22Rv1 (cell line): ENCODE measurements at regions not wholly inside any gene's neighbourhood (a gene's known extent, or its start where the extent isn't known, plus 50 kb on each side); places are given as distances from the start of the nearest gene placed in this dataset.

Source experiments
- H3K27ac ChIP-seq: fragments of 450-650 bp; 2 replicates; pipeline ENCODE4 v1.5.1; 2017
- ZFX ChIP-seq: fragments of 450-650 bp; IDR thresholded peaks from 2 replicates; pipeline ENCODE4 v1.6.1; 2017; ENCODE audit warnings: antibody characterized with exemption, borderline replicate concordance
- TF ChIP-seq, protein P1 (sequence below): fragments of 450-650 bp; IDR thresholded peaks from 2 replicates; pipeline ENCODE4 v1.5.1; 2017; ENCODE audit warnings: mild to moderate bottlenecking

DNA sequence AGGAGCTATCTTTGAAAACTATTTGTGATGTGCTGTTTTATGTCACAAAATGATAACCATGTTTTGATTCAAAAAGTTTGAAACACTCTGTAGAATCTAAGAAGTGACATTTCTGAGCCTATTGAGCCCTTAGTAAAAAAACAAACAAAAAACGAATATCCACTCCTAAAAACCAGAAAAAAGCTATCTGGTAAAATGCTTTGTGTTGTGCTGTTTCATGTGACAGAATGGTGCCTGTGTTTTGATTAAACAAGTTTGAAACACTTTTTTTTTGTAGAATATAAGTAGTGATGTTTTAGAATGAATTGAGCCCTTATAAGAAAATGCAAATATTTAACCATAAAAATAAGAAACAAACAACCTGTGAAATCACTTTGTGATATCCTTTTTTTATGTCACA, 105.2 kb upstream of the VPREB1 start:
- TF ChIP-seq, protein P1, sequence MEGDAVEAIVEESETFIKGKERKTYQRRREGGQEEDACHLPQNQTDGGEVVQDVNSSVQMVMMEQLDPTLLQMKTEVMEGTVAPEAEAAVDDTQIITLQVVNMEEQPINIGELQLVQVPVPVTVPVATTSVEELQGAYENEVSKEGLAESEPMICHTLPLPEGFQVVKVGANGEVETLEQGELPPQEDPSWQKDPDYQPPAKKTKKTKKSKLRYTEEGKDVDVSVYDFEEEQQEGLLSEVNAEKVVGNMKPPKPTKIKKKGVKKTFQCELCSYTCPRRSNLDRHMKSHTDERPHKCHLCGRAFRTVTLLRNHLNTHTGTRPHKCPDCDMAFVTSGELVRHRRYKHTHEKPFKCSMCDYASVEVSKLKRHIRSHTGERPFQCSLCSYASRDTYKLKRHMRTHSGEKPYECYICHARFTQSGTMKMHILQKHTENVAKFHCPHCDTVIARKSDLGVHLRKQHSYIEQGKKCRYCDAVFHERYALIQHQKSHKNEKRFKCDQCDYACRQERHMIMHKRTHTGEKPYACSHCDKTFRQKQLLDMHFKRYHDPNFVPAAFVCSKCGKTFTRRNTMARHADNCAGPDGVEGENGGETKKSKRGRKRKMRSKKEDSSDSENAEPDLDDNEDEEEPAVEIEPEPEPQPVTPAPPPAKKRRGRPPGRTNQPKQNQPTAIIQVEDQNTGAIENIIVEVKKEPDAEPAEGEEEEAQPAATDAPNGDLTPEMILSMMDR = no peak
- TF ChIP-seq ZFX = no peak

DNA sequence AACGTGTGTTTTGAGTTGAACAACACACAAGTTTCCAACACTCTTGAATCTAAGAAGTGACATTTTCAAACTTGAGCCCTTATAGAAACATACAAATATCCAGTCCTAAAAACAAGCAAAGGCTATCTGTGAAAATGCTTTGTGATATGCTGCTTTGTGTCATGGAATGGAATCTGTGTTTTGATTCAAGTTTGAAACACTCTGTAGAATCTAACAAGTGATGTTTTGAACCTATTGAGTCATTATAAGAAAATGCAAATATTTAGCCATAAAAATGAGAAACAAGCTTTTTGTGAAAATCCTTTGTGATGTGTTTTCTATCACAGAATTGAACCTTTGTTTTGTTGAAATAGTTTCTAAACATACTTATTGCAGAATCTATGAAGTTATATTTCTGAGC, 105.7 kb upstream of the VPREB1 start:
- no peak overlapping the region for H3K27ac ChIP-seq
- TF ChIP-seq, protein P1 = no peak
- no peak for TF ChIP-seq ZFX

More for the DNA sequence above, 105.2 kb upstream of the VPREB1 start:
- no peak overlapping the region for H3K27ac ChIP-seq

DNA sequence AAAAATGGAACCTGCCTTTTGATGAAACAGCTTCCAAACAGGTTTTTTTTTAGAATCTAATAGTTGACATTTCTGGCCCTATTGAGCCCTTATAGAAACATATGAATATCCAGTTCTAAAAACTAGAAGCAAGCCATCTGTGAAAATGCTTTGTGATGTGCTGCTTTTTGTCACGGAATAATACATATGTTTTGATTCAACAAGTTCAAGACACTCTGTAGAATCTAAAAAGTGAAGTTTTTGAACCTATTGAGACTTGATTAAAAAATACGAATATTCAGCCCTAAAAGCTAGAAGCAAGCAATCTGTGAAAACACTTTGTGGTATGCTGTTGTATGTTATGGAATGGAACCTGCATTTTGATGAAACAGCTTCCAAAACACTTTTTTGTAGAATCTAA, 106.7 kb upstream of the VPREB1 start:
- no peak overlapping the region for H3K27ac ChIP-seq
- TF ChIP-seq, protein P1 = no peak
- TF ChIP-seq ZFX = no peak

DNA sequence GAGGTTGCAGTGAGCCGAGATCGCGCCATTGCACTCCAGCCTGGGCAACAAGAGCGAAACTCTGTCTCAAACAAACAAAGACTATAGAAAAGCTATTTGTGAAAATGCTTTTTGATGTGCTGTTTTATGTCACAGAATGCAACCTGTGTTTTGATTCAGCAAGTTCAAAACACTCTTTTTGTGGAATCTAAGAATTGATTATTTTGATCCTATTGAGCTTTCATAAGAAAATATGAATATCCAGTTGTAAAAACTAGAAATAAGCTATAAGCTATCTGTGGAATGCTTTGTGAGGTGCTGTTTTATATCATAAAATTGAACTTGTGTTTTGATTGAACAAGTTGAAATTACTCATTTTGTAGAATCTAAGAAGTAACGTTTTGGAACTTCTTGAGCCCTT, 110.7 kb upstream of the VPREB1 start:
- TF ChIP-seq ZFX = no peak
- TF ChIP-seq, protein P1 = no peak

DNA sequence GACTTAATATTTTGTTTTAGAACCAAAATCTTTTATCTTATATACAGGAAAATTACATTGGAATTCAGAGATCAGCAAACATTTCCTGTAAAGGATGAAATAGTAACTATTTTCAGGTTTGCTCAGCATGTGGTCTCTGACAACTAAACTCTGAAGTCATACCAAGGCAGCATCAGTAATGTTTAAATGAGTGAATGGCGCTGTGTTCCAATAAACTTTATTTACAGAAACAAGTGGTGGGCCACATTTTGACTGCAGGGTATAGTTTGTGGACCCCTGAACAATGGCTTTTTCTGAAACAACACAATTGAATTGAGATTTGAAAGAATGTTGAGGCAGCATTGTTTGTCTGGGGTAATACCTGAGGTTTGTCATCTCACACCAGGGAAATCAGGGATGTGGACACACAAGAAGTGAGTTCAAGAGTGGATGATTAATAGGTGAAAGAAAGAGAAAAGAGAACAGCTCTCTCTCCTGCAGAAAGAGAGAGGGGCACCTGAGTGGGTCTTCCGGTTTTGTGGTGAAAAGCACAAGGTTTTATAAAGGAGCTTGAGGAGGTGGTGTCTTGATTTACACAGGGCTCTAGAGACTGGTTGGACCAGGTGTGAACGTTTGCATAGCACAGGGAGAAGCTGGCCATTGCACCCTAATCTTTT, 113.5 kb upstream of the VPREB1 start:
- no peak overlapping the region for H3K27ac ChIP-seq
- TF ChIP-seq, protein P1 = no peak
- no peak for TF ChIP-seq ZFX

More for the DNA sequence above, 110.7 kb upstream of the VPREB1 start:
- no peak overlapping the region for H3K27ac ChIP-seq

DNA sequence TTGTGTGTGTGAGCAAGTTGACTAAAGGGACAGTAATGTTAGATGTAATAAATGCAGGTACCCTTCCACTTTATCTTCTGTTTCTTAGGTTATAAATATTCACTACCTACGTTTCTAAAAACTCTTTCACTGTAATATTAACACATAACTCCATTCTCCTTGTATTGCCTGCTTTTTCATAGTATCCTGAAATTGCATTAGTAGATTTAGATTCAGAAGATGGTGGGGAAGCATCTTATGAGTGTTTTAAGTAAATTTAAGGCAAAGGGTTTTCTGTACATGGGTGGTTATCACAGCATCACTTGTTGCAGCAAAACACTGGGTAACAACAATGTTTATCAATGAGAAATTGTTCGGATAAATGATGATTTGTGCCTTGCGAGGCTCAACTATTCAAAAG, 115.2 kb upstream of the VPREB1 start:
- no peak for TF ChIP-seq ZFX
- TF ChIP-seq, protein P1 = no peak
- no peak overlapping the region for H3K27ac ChIP-seq

DNA sequence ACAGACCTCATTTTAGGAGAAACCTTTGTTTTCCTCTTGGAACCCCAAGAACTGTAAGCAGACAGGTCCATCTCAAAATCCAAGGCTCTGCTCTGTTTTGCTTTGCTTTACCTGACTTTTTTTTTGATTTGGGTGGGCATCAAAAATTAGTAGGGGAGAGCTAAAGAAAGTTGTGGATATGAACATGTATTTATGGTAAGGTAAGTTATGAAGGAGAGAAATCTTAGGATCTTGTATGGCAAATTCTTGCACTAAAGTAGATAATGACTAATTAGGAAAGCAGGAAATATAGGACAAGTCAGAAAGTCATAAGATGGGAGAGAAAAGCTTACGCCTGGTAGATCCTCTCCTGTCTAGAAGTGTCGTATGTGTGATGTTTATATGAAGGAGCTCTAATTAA, 116.1 kb upstream of the VPREB1 start:
- TF ChIP-seq, protein P1 = no peak
- no peak for TF ChIP-seq ZFX
- no peak overlapping the region for H3K27ac ChIP-seq
